ENCODE measurements at regions not wholly inside any gene's neighbourhood (a gene's known extent, or its start where the extent isn't known, plus 50 kb on each side); places are given as distances from the start of the nearest gene placed in this dataset.

DNA sequence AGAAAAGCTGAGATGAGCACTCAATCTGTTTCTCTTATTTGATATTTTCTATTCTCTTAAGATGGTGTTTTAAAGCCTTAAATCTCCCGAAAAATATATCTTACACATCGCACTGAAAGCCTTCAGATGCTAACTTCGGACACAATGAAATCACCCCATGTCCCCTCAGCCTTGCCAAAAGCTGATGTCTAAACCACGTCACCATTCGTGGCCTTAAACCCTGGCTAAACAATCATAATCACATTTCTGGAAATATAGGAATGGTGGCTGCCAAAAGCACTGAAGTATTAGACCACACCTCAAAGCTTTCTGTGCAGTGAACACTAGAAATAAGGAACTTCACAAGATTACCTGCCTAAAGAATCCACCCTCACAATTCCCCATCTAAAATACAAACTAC lies 402.7 kb downstream of the SOX9 start:
- TF ChIP-seq, protein P1, sequence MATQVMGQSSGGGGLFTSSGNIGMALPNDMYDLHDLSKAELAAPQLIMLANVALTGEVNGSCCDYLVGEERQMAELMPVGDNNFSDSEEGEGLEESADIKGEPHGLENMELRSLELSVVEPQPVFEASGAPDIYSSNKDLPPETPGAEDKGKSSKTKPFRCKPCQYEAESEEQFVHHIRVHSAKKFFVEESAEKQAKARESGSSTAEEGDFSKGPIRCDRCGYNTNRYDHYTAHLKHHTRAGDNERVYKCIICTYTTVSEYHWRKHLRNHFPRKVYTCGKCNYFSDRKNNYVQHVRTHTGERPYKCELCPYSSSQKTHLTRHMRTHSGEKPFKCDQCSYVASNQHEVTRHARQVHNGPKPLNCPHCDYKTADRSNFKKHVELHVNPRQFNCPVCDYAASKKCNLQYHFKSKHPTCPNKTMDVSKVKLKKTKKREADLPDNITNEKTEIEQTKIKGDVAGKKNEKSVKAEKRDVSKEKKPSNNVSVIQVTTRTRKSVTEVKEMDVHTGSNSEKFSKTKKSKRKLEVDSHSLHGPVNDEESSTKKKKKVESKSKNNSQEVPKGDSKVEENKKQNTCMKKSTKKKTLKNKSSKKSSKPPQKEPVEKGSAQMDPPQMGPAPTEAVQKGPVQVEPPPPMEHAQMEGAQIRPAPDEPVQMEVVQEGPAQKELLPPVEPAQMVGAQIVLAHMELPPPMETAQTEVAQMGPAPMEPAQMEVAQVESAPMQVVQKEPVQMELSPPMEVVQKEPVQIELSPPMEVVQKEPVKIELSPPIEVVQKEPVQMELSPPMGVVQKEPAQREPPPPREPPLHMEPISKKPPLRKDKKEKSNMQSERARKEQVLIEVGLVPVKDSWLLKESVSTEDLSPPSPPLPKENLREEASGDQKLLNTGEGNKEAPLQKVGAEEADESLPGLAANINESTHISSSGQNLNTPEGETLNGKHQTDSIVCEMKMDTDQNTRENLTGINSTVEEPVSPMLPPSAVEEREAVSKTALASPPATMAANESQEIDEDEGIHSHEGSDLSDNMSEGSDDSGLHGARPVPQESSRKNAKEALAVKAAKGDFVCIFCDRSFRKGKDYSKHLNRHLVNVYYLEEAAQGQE (IDR thresholded peaks at IDR 0.05; ENCODE audit: unreplicated experiment) = no peak
- no peak for TF ChIP-seq EZH2 (IDR thresholded peaks at IDR 0.05; ENCODE audit: low read depth, unreplicated experiment)
- TF ChIP-seq, protein P2, sequence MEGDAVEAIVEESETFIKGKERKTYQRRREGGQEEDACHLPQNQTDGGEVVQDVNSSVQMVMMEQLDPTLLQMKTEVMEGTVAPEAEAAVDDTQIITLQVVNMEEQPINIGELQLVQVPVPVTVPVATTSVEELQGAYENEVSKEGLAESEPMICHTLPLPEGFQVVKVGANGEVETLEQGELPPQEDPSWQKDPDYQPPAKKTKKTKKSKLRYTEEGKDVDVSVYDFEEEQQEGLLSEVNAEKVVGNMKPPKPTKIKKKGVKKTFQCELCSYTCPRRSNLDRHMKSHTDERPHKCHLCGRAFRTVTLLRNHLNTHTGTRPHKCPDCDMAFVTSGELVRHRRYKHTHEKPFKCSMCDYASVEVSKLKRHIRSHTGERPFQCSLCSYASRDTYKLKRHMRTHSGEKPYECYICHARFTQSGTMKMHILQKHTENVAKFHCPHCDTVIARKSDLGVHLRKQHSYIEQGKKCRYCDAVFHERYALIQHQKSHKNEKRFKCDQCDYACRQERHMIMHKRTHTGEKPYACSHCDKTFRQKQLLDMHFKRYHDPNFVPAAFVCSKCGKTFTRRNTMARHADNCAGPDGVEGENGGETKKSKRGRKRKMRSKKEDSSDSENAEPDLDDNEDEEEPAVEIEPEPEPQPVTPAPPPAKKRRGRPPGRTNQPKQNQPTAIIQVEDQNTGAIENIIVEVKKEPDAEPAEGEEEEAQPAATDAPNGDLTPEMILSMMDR (conservative IDR thresholded peaks at IDR 0.05; ENCODE audit: low read depth in 2 of 2) = no peak

Data from GM23338 (cell line).